Fibroblast of skin of right biceps (primary cell): ENCODE measurements at regions not wholly inside any gene's neighbourhood (a gene's known extent, or its start where the extent isn't known, plus 50 kb on each side); places are given as distances from the start of the nearest gene placed in this dataset.
"Not testable (repeated sequence)": the region's sequence is repeated elsewhere in the genome, so short reads cannot be mapped to it uniquely, and the experiment has no call there.

Experiments
- DNase-seq: peaks from one replicate; pipeline ENCODE4 v3.0.0-alpha.2; 2013

GRCh38 chr11:97979741-97980140 lies 1041.0 kb upstream of the CNTN5 start:
- peak; percentile 79 for DNase-seq

- no peak for DNase-seq
Measured at GRCh38 chr11:97982512-97982911, 1038.2 kb upstream of the CNTN5 start.

- DNase-seq = no peak
Measured at GRCh38 chr11:97989121-97989520, 1031.6 kb upstream of the CNTN5 start.

GRCh38 chr11:97990162-97990920 lies 1030.4 kb upstream of the CNTN5 start:
- DNase-seq = no peak

GRCh38 chr11:97993562-97993961 lies 1027.2 kb upstream of the CNTN5 start:
- DNase-seq = no peak

- no peak for DNase-seq
Measured at GRCh38 chr11:97995874-97996273, 1024.9 kb upstream of the CNTN5 start.

- DNase-seq = no peak
Measured at GRCh38 chr11:97996762-97997161, 1024.0 kb upstream of the CNTN5 start.

- no peak for DNase-seq
Measured at GRCh38 chr11:98003606-98004371, 1017.0 kb upstream of the CNTN5 start.

GRCh38 chr11:98007072-98007471 lies 1013.7 kb upstream of the CNTN5 start:
- DNase-seq = no peak

GRCh38 chr11:98027652-98028051 lies 993.1 kb upstream of the CNTN5 start:
- DNase-seq = no peak

- no peak for DNase-seq
Measured at GRCh38 chr11:98029832-98030231, 990.9 kb upstream of the CNTN5 start.

GRCh38 chr11:98036810-98037209 lies 983.9 kb upstream of the CNTN5 start:
- DNase-seq = no peak

GRCh38 chr11:98040061-98040808 lies 980.5 kb upstream of the CNTN5 start:
- DNase-seq = no peak

- DNase-seq = no peak
Measured at GRCh38 chr11:98047647-98048046, 973.1 kb upstream of the CNTN5 start.

- no peak for DNase-seq
Measured at GRCh38 chr11:98053851-98054250, 966.9 kb upstream of the CNTN5 start.

GRCh38 chr11:98056945-98057344 lies 963.8 kb upstream of the CNTN5 start:
- no peak for DNase-seq

GRCh38 chr11:98059488-98059887 lies 961.3 kb upstream of the CNTN5 start:
- DNase-seq = no peak

GRCh38 chr11:98060759-98061158 lies 960.0 kb upstream of the CNTN5 start:
- no peak for DNase-seq

GRCh38 chr11:98061858-98062257 lies 958.9 kb upstream of the CNTN5 start:
- DNase-seq = no peak

GRCh38 chr11:98062714-98063113 lies 958.0 kb upstream of the CNTN5 start:
- no peak for DNase-seq

- no peak for DNase-seq
Measured at GRCh38 chr11:98068251-98068650, 952.5 kb upstream of the CNTN5 start.

GRCh38 chr11:98069147-98069546 lies 951.6 kb upstream of the CNTN5 start:
- not testable (repeated sequence) for DNase-seq

- no peak for DNase-seq
Measured at GRCh38 chr11:98069861-98070260, 950.9 kb upstream of the CNTN5 start.
